A549 (cell line): ENCODE measurements at regions not wholly inside any gene's neighbourhood (a gene's known extent, or its start where the extent isn't known, plus 50 kb on each side); places are given as distances from the start of the nearest gene placed in this dataset.

ENCODE experiments used
- KDM1A ChIP-seq: fragments of 200-600 bp; sonication (generic); IDR thresholded peaks from 2 replicates; pipeline ENCODE4 v1.6.1; 2016; ENCODE audit warnings: low read depth, mild to moderate bottlenecking
- POLR2A ChIP-seq: IDR thresholded peaks from 2 replicates; pipeline ENCODE4 v1.6.1; 2012; ENCODE audit warnings: mild to moderate bottlenecking, low read length
- TF ChIP-seq, protein P1 (sequence below): fragments of >200 bp; sonication (Bioruptor Twin); formaldehyde crosslinking; IDR thresholded peaks from 3 replicates; pipeline ENCODE4 v1.5.1; 2016

DNA sequence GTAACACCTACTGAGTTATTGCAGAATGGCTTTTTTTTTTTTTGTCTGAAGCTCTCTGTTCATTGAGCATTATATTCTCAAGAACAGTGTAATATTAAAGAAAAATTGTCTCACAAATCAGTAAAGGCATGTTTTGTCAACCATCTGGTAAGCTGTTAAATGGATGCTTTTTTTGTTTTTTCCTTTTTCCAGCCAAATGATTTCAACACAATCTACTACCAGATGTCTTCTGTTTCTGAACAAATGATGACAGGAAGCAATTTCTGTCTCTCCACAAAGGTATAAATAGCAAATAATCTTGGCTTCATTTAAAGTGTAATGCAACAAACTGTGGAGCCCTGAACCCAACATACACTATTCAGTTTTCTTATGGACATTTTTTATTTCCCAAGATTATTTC lies 78.6 kb upstream of the RGS2 start:
- TF ChIP-seq, protein P1, sequence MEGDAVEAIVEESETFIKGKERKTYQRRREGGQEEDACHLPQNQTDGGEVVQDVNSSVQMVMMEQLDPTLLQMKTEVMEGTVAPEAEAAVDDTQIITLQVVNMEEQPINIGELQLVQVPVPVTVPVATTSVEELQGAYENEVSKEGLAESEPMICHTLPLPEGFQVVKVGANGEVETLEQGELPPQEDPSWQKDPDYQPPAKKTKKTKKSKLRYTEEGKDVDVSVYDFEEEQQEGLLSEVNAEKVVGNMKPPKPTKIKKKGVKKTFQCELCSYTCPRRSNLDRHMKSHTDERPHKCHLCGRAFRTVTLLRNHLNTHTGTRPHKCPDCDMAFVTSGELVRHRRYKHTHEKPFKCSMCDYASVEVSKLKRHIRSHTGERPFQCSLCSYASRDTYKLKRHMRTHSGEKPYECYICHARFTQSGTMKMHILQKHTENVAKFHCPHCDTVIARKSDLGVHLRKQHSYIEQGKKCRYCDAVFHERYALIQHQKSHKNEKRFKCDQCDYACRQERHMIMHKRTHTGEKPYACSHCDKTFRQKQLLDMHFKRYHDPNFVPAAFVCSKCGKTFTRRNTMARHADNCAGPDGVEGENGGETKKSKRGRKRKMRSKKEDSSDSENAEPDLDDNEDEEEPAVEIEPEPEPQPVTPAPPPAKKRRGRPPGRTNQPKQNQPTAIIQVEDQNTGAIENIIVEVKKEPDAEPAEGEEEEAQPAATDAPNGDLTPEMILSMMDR = no peak
- TF ChIP-seq KDM1A (no peak), POLR2A (no peak)
